Activated CD8-positive, alpha-beta memory T cell treated with anti-CD3 and anti-CD28 coated beads for 24 hours (primary cell): ENCODE measurements at regions not wholly inside any gene's neighbourhood (a gene's known extent, or its start where the extent isn't known, plus 50 kb on each side); places are given as distances from the start of the nearest gene placed in this dataset.

Source experiments
- DNase-seq: peaks from one replicate; pipeline ENCODE4 v3.0.0-alpha.2; 2020

DNA sequence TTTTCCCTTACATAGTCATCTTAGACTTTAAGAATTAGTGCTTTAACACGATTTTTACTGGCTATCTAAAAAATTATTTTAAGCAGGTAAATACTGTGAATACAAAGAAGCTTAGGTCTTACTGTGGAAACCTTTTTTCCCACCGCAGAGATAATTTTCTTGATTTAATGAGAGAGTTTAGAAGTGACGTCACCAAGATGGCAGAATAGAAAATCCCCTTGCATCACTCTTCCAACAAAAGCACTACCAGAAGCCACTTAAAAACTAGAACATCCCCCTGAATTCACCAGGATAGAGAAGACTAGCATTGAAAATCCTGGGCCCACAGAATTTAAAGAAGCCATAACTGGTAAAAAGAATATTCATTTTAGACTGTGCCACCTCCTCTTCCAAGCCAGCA is 375.4 kb upstream of the PTCHD4 start:
- no peak for DNase-seq

DNA sequence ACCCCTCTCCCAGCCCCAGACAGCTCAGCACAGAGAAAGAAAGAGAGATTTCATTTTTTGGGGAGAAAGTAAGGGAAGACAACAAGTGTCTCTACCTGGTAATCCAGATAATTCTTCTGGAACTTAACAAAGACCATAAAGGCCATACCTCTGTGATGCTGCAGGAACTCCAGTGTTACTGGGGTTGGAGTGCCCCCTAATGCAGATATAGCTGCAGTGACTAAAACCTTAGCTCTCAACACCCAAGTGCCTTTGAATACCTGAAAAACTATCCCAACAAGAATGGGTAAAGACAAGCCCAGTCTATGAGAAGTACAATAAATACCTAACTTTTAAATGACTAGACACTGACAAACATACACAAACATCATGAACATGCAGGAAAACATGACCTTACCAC is 365.3 kb upstream of the PTCHD4 start:
- no peak for DNase-seq

DNA sequence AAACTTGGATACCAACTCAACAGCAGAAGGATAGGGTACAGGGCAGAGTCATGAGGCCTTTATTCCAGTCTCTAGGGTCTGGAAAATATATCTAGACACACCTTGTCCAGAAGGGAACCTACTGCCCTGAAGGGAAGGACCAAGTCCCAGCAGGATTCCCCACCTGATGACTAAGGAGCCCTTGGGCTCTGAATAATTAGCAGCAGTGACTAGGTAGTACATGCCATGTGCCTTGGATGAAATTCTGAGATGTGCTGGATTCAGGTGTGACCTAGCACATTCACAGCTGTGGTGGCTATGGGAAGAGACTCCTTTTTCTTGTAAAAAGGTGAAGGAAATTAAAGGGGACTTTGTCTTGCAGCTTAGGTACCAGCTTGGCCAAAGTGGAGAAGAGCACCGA is 364.3 kb upstream of the PTCHD4 start:
- no peak for DNase-seq

DNA sequence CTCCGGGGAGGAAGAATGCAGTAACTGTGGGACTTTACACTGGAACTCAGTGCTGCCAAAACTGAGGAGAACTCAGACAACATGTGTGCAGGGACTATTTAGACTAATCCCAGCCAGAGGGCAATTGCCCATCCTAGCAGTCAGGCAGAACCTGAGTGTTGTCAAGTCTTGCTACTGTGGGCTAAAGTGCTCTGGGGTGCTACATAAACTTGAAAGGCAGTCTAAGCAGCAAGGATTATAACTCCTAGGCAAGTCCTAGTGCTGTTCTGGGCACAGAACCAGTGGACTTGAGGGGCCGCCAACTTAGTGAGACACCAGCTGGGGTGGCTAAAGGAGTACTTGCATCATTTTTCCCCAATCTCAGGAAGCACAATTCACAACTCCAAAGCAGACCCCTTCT is 363.8 kb upstream of the PTCHD4 start:
- DNase-seq: no peak

DNA sequence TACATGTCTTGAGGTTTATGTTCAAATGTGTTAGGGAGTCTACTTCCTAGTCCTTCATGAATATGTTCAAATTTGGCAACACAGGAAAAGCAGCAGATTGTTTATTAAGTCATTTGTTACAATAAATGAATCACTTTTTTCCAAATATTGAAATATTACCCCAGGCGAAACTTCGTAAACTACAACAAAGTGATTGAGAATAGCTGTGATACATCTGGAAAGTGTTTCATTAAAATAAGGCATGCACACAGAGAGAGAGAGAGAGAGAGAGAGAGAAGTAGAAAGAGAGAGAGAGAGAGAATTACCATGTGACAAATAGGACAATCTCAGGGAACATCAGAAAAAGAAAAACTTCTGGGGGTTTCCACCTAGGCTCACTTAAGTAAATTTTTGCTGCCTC is 363.1 kb upstream of the PTCHD4 start:
- DNase-seq: no peak

DNA sequence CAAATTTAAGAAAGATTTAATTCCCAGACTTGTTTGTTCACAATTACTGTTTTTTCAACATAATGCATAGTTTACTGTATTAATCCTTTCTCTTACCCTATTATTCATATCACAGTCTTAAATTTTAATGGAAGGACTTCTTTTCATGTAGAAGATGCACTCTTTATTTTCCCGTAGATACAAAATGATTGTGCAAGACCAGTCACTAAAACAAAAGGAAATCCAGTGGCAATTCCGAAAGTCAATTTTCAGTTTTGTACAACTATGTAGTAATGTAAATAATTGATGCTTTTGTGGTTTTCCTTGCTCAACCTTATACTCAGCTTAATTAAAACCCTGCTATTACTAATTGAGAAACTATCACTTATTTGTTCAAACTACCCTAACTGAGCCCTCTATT is 361.5 kb upstream of the PTCHD4 start:
- no peak for DNase-seq

DNA sequence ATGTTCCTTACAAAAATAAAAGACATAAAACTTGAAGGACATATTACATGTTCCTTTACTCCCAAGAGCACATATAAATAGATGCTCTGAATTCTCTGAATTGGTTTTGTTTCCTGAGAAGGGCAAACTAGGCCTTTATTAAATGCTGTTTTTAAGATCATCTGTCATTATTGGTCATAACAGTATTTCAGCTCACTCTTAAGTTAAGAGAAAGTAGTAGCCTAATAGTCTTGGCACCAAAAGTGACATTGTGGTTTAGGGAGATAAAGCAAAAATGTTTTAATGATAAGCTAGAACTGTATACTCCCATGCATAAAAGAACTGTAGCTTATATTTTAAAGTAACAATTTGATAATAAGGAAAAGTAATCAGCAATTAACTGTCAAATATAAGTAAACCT is 361.1 kb upstream of the PTCHD4 start:
- DNase-seq: no peak

DNA sequence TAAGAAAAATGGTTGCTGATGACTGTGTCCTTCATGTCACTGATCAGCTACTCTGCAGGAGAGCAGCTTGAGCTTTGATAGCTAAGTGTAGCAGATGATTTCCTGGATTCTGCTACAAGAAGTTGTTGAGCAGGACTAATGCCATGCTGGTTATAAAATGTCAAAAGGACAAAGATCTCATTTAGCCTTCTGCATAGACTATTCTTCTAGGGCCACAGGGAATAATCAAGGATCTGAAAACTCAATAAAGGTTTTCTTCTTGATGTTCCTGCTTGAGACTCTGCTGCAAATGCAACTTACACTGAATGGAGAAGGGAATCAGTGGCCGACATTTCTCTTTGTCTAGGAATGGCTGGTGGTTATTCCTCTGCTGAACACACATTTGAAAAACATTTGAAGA is 360.3 kb upstream of the PTCHD4 start:
- no peak for DNase-seq

DNA sequence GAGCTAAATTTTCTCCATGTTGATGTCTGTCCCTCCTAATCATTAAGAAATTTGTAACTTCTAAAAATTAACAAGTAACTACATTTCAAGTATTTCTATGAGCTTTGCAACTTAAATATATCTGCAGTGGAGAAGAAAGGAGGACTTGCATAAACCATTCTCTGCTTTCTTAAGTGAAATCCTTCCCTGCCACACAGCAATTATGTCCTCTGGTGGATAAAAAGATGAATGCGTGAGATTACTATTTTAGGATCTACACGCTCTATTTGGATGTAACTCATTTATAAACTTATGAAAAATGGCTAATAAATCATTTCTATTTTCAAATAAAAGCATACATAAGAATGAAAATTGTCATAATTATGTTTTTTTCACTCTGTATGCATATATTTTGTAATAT is 338.0 kb upstream of the PTCHD4 start:
- DNase-seq: no peak

DNA sequence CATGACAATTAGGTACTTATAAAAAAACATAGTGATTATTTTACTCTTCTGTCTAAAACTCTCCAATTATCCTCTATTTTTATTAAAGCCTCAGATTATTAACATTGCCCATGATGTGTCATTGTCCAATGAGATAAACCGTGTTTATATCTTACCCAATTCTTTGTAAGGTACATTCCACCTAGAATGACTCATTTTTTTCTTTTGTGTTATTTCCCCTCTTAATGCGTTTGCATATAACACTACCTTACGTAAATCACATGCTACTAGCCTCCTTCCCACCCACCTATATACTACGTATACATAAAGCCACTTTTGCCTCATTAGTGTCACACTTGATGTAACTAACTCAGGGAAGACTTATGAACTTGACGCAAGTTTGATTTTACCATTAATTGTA is 336.3 kb upstream of the PTCHD4 start:
- DNase-seq: no peak

DNA sequence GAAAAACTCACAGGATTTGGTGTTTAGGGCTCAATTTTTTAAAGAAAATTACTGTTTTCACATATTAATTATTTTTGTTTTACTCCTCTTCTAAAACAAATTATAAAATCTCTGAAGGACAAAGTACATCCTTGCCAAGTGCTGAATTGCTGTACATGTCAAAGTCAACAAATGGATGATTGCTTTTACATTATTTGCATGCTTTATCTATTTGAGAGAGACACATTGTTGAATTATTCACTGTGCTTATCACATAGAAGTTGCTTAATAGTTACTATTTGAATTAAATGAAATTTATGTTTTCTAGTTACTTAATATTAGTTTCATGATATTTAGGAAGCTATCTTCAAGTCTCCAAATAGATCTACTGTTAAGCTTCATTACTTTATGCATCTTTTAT is 318.6 kb upstream of the PTCHD4 start:
- DNase-seq: no peak

DNA sequence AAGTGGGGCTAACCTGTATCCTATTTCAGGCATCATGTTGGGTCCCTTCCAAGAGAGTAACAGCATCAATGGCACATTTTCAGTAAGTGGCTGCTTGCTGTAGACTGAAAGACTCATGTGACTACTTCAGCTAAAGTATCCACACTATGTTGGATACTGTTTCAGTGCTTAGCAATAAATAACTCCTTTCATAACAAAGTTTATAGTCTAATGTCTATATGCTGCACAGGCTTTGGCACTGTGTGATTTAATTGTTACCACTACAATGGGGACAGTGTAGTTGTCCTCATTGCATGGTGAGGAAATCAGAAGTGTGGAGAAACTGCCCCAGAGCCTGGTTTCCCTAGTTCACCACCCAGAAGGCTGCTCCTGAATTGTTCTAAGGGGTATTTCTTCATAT is 318.0 kb upstream of the PTCHD4 start:
- DNase-seq: no peak

DNA sequence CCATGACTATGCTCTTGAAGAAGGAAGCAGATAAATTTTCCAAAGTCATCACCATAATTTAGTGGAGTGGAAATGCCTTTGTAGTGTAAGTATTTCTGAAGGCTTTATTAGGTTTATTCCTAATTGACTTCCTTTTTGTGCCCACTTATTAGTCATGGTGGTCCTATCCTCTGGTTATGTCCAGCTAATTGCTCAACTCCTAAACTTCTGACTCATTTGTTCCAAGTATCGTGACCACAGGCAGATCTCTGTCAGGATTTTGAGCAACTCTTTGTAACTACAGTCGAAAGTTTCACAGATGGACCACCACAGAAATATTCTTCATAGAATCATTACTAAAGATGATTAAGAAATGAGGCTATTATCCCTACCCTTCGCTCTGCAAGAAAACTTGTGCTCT is 315.6 kb upstream of the PTCHD4 start:
- DNase-seq: no peak

DNA sequence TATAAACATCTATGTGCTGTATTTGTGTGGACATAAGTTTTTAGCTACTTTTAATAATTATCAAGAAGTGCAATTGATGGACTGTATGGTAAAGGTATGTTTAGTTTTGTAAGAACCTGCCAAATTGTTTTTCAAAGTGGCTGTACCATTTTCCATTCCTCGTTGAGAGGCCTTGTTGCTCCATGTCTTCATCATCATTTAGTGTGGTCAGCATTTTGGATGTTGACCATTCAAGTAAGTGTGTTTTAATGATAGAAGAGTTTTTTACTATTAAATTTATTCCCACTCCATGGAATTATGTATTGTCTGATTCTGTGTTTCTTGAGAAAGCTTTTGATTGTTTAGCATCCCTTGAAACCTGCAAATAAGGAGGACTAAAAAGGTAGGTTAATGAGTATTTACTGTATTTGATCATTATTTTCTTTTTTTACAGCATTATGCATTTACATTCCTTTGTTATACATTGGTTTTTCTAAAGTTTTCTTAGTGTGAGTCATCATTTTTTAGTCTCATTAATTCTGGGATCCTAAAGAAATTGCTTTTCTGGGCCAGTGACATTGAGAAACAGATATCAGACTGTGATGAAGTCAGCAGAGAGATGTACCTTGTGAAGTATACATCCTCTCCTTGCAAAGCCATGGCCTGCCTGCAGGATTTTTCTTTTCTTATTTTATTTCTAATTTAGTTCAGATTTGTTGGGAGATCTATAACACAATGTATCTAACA is 312.8 kb upstream of the PTCHD4 start:
- DNase-seq: no peak

DNA sequence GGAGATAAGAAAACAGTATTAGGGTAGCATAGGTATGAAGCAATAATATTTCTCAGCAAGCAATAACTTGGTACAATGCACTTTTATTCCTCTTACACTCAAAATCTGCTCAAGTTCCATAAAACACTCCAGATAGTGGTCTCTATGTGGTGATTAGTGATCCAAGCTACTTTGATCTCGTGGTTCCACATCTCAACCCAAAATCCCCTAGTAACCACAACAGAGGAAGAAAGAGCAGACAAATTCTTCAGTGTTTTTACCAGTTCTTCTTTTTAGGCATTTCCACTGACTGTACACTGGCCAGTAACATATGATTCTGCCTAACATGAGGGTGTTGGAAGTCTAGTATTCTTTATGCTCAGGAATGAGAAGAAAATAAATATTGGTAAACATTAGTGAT is 309.0 kb upstream of the PTCHD4 start:
- DNase-seq: no peak

DNA sequence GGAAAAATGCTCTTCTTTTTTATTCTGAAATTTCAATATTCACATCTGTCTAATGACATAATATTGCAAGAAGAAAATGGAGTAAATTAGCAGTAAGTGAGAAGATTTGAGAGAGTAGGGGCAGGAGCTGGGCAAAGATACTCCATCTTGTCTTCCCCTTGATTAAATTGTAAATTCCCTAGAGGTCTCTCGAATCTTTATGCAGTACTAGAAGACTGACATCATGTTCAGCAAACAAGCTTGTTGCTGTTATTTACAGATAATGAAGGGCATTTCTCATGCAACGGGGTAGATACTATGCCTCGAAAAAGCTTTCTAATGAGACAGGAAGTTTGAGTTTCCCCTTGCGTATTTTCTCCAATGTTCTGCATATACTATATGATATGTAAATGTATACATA is 306.9 kb upstream of the PTCHD4 start:
- no peak for DNase-seq

DNA sequence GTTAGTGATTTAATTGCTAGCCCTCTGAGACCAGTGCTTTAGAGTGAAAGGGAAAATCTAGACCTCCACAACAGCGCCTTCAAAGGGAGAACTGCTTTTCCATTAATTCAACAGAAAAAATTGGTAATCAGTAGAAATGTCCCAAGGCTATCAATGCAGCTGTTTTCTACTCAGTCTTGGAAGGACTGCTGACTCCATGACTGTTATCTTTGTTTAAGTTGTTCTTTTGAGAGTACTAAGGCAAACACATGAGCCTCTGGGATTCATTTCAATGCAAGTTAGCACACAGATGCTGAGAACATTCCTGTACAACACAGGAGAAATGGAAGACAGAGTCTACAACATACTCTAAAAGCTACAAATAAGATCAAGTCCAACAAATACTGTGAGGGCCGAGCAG is 301.7 kb upstream of the PTCHD4 start:
- no peak for DNase-seq

DNA sequence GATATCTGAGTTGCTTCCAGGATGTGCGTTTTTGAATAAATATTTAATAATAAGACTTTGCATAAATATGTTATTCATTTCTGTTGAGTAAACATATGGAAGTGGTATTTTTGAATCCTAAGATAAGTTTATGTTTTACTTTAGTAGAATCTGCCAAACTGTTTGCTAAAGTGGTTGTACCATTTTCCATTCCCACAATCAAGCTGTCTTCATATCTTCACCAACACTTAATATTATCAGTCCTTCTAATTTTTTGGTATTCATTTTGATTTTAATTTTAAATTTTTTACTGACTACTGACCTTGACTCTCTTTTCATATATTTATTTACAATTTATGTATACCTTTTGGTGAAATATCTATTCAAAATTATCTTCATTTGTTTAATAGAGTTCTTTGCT is 293.9 kb upstream of the PTCHD4 start:
- DNase-seq: no peak

DNA sequence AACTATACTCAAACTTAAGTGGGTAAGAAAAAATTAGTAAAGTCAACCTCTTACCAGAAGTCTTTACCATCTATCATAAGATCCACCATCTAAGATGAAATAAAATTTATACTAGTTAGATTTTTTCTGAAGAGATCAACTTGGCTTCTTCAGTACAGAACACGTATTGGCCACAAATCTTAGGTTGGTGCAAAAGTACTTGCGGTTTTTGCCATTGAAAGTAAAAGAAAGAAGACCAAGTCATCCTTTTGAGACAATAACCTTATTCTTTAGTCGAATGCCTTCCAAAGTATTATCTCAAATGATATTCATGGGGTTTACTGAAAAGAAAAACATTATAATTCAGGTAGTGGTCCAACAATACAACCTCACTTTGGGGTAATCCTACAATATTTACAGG is 292.6 kb upstream of the PTCHD4 start:
- DNase-seq: no peak

DNA sequence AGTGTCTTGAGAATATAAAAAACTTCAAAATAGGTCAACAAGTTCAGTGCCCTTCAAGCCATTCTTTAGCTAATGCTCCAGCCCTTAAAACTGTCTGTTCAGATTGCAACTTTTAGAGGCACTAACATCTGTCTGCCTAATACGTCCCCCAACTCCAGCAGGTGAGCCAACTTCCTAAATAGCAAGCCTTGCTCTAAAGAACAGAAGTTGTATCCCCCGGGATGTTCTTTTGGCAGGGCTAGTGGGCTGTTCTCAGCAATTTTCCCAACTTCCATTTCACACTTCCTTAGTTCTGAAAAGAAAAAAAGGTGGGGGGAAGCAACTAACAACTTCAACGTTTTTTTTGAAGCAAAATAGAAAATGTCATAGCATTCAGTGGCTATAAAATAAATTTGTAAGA is 290.0 kb upstream of the PTCHD4 start:
- DNase-seq: no peak

DNA sequence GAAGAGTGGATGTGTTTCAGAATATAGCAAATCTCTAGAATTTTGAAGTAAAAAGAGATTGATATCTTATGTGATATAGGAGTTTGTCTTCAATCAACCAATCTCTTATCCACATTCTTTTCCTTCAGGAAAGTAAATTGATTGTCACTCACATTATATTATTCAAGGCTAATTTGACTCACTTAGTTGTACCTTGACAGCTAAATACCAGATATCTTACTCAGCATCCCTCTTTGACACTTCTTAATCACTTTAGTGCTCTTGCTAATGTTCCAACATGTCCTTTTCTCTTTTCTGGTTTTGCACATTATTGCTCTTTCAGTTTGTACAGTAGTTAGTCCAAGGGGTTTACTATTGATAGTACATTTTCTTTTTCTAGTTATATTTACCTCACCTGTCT is 286.9 kb upstream of the PTCHD4 start:
- DNase-seq: no peak

DNA sequence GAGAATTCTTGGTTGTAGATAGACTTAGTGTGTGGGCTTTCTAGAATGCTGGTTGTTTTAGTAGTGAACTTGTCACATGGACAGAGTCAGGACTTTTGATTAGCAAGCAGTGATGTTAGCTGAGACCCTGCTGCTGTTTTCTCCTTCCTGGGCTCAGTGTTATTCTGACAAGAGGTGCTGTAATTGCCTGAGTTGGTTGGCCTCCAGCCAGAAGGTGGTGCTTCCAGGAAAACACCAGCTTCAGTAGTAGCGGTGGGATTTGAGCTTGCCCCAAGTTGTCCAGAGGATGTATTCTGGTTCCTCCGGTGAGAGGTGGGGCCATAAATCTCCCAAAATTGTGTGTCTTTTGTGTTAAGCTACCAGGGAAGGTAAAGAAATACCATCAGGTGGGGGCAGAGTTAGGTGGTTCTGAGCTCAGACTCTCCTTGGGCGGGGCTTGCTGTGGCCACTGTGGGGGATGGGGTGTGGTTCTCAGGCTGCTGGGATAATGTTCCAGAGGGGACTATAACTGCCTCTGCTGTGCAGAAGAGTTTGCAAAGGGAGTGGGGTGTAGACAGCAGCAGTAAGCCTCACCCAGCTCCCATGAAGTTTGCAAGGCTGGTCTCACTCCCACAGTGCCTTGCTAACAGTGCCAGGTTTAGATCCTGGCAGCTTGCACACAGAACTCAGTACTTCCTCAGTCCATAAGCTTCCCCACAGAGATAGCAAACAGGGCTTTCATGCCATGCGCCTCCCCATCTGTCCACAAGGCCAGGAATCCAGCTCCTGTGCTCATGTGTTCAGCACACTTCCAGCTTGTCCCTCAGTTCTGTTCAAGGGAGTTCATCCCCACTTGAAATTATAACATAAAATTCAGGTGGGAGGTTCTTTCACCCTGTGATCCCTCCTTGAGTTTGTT is 278.4 kb upstream of the PTCHD4 start:
- DNase-seq: no peak

DNA sequence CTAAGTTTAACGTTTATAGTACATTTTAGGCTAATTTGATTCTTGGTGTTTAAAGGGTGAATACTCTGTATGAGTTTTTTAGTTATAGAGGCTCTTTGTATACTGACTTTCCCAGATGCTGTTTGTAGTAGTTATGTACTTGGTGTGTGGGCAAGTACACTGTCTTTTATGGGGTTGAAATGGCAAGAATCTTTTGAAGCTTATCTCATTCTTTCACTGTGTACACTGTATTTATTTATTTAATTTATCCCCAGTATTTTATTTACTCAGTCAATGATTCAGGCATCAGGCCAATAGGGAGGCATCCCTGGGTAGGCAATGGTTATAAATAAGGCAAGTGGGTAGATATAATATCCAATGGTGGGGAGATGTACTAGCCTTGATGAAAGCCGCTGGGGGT is 277.0 kb upstream of the PTCHD4 start:
- no peak for DNase-seq

DNA sequence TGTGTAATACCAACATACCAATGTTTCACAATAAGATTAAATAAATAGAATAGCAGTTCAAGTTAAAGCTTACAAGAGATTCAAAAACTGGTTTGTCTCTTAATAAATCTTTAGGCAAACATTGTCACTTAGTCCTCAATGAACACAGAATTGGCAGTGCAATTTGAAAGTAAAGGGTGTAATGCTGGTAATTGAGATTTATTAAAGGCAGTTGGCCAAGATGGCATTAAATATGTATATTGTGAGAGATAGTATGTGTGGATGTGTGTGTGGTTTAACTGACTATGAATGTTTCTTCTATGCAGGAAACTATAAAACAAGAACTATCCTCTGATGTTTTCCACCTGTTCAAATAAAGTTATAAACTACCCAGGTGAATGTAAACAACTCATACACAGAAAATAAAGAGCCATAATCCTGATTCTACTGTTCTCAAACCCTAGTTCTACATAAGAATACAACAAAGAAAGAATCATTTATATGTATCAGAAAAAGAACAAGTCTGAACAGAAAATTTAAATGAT is 267.9 kb upstream of the PTCHD4 start:
- no peak for DNase-seq
